ENCODE measurements at regions not wholly inside any gene's neighbourhood (a gene's known extent, or its start where the extent isn't known, plus 50 kb on each side); places are given as distances from the start of the nearest gene placed in this dataset.

DNA sequence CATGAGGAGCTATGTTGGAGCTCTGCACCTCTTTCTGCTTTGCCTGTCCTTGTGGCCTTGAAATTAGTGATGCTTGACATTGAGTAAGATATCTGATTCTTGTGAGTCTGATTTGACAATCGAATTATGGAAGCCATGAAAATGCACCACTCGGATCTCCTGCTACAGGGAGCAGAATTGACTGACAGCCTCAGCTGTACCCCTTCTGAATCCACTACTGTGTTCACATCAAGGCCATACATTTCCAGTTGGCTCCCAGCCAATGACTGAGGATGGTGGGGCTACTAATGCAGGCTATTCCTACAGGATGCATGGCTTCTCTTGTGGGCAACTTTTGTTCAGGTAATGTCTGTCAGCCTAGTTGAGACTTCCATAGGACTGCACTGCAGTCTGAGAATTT is 321.9 kb downstream of the REEP3 start:
- TF ChIP-seq, protein P1, sequence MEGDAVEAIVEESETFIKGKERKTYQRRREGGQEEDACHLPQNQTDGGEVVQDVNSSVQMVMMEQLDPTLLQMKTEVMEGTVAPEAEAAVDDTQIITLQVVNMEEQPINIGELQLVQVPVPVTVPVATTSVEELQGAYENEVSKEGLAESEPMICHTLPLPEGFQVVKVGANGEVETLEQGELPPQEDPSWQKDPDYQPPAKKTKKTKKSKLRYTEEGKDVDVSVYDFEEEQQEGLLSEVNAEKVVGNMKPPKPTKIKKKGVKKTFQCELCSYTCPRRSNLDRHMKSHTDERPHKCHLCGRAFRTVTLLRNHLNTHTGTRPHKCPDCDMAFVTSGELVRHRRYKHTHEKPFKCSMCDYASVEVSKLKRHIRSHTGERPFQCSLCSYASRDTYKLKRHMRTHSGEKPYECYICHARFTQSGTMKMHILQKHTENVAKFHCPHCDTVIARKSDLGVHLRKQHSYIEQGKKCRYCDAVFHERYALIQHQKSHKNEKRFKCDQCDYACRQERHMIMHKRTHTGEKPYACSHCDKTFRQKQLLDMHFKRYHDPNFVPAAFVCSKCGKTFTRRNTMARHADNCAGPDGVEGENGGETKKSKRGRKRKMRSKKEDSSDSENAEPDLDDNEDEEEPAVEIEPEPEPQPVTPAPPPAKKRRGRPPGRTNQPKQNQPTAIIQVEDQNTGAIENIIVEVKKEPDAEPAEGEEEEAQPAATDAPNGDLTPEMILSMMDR (IDR thresholded peaks at IDR 0.05; ENCODE audit: low read depth, low read length), result no peak
- TF ChIP-seq EZH2phosphoT487 (IDR thresholded peaks at IDR 0.05; ENCODE audit: low read depth), result no peak
